ENCODE measurements at regions not wholly inside any gene's neighbourhood (a gene's known extent, or its start where the extent isn't known, plus 50 kb on each side); places are given as distances from the start of the nearest gene placed in this dataset.
"Not testable (repeated sequence)": the region's sequence is repeated elsewhere in the genome, so short reads cannot be mapped to it uniquely, and the experiment has no call there.

GRCh38 chr13:24563087-24563486 lies 50.5 kb upstream of the PARP4 start:
- H3K79me2 ChIP-seq (ENCODE audit: insufficient read depth, low read length): no peaks in the 10 kb centered on the region
- no peaks in the 10 kb centered on the region for H3K4me1 ChIP-seq (ENCODE audit: insufficient read depth, low read length, severe bottlenecking)
- no peaks in the 10 kb centered on the region for H3K27me3 ChIP-seq (ENCODE audit: insufficient read depth, low read length)
- no peaks in the 10 kb centered on the region for H3K9me3 ChIP-seq (ENCODE audit: low read length)
- H3K9ac ChIP-seq (ENCODE audit: low read length): no peak overlapping the region
- TF ChIP-seq EZH2 (IDR thresholded peaks at IDR 0.05; ENCODE audit: borderline replicate concordance, low read length) (no peak), CTCF (IDR thresholded peaks at IDR 0.05; ENCODE audit: low read length) (no peak)
- no peak overlapping the region for H2AFZ ChIP-seq (ENCODE audit: low read length)
- no peak overlapping the region for H3K4me2 ChIP-seq (ENCODE audit: low read length)
- no peaks in the 10 kb centered on the region for H3K9me2 ChIP-seq (ENCODE audit: low read depth, low read length)
- H4K20me1 ChIP-seq (ENCODE audit: insufficient read depth, low read length): no peaks in the 10 kb centered on the region
- no peak overlapping the region for H3K4me3 ChIP-seq (ENCODE audit: low read depth, low read length, poor library complexity, severe bottlenecking)
- H3F3A ChIP-seq (ENCODE audit: insufficient read depth, low read length): no peaks in the 10 kb centered on the region
- H3K27ac ChIP-seq (ENCODE audit: low read depth, low read length, poor library complexity, severe bottlenecking): no peak overlapping the region
- H3K36me3 ChIP-seq (ENCODE audit: insufficient read depth, low read length): no peaks in the 10 kb centered on the region

GRCh38 chr13:24563971-24564370 lies 51.4 kb upstream of the PARP4 start:
- not testable (repeated sequence) for H2AFZ ChIP-seq (ENCODE audit: low read length); H3K27ac ChIP-seq (ENCODE audit: low read depth, low read length, poor library complexity, severe bottlenecking); H3K9ac ChIP-seq (ENCODE audit: low read length); H3K4me2 ChIP-seq (ENCODE audit: low read length); H3K4me1 ChIP-seq (ENCODE audit: insufficient read depth, low read length, severe bottlenecking); H3K9me3 ChIP-seq (ENCODE audit: low read length); H3K79me2 ChIP-seq (ENCODE audit: insufficient read depth, low read length); H3K4me3 ChIP-seq (ENCODE audit: low read depth, low read length, poor library complexity, severe bottlenecking); H3K9me2 ChIP-seq (ENCODE audit: low read depth, low read length); H4K20me1 ChIP-seq (ENCODE audit: insufficient read depth, low read length); H3K36me3 ChIP-seq (ENCODE audit: insufficient read depth, low read length); H3K27me3 ChIP-seq (ENCODE audit: insufficient read depth, low read length); H3F3A ChIP-seq (ENCODE audit: insufficient read depth, low read length)

GRCh38 chr13:24564881-24565280 lies 52.3 kb upstream of the PARP4 start:
- Histone ChIP-seq H3F3A (ENCODE audit: insufficient read depth, low read length) (no peaks in the 10 kb centered on the region), H3K79me2 (ENCODE audit: insufficient read depth, low read length) (no peaks in the 10 kb centered on the region), H3K4me3 (ENCODE audit: low read depth, low read length, poor library complexity, severe bottlenecking) (no peak overlapping the region), H3K27ac (ENCODE audit: low read depth, low read length, poor library complexity, severe bottlenecking) (no peak overlapping the region), H2AFZ (ENCODE audit: low read length) (no peak overlapping the region), H3K9me3 (ENCODE audit: low read length) (no peaks in the 10 kb centered on the region), H4K20me1 (ENCODE audit: insufficient read depth, low read length) (no peaks in the 10 kb centered on the region), H3K9ac (ENCODE audit: low read length) (no peak overlapping the region), H3K4me1 (ENCODE audit: insufficient read depth, low read length, severe bottlenecking) (no peaks in the 10 kb centered on the region), H3K4me2 (ENCODE audit: low read length) (no peak overlapping the region), H3K9me2 (ENCODE audit: low read depth, low read length) (no peaks in the 10 kb centered on the region), H3K36me3 (ENCODE audit: insufficient read depth, low read length) (no peaks in the 10 kb centered on the region), H3K27me3 (ENCODE audit: insufficient read depth, low read length) (no peaks in the 10 kb centered on the region)
- TF ChIP-seq EZH2 (IDR thresholded peaks at IDR 0.05; ENCODE audit: borderline replicate concordance, low read length): no peak
- no peak for TF ChIP-seq CTCF (IDR thresholded peaks at IDR 0.05; ENCODE audit: low read length)

GRCh38 chr13:24567593-24567992 lies 55.0 kb upstream of the PARP4 start:
- not testable (repeated sequence) for H3K4me1 ChIP-seq (ENCODE audit: insufficient read depth, low read length, severe bottlenecking); H2AFZ ChIP-seq (ENCODE audit: low read length); H4K20me1 ChIP-seq (ENCODE audit: insufficient read depth, low read length); H3K4me2 ChIP-seq (ENCODE audit: low read length); H3K9ac ChIP-seq (ENCODE audit: low read length); H3K27me3 ChIP-seq (ENCODE audit: insufficient read depth, low read length); H3K9me2 ChIP-seq (ENCODE audit: low read depth, low read length); H3K79me2 ChIP-seq (ENCODE audit: insufficient read depth, low read length); H3F3A ChIP-seq (ENCODE audit: insufficient read depth, low read length); H3K27ac ChIP-seq (ENCODE audit: low read depth, low read length, poor library complexity, severe bottlenecking); H3K4me3 ChIP-seq (ENCODE audit: low read depth, low read length, poor library complexity, severe bottlenecking); H3K36me3 ChIP-seq (ENCODE audit: insufficient read depth, low read length); H3K9me3 ChIP-seq (ENCODE audit: low read length)
